Neural progenitor cell (in vitro differentiated cells): ENCODE measurements at regions not wholly inside any gene's neighbourhood (a gene's known extent, or its start where the extent isn't known, plus 50 kb on each side); places are given as distances from the start of the nearest gene placed in this dataset.

ENCODE experiments used
- DNase-seq: peaks from one replicate; pipeline ENCODE4 v3.0.0-alpha.2; 2016; ENCODE audit warnings: low spot score
- H2AFZ ChIP-seq: fragments of 200-600 bp; sonication (generic); replicated peaks from 2 replicates; pipeline ENCODE4 v1.6.1; 2016; ENCODE audit warnings: antibody characterized with exemption
- H3F3A ChIP-seq: fragments of 200-600 bp; sonication (generic); 2 replicates; pipeline ENCODE4 v1.6.1; 2016; ENCODE audit warnings: antibody characterized with exemption, low read depth
- H3K27ac ChIP-seq: fragments of 200-600 bp; sonication (generic); 2 replicates; pipeline ENCODE4 v1.5.1; 2016; ENCODE audit warnings: mild to moderate bottlenecking
- H3K27me3 ChIP-seq: fragments of 200-600 bp; sonication (generic); 2 replicates; pipeline ENCODE4 v1.6.1; 2016; ENCODE audit warnings: mild to moderate bottlenecking, moderate library complexity
- H3K36me3 ChIP-seq: fragments of 200-600 bp; sonication (generic); 2 replicates; pipeline ENCODE4 v1.5.1; 2016
- H3K4me1 ChIP-seq: fragments of 200-600 bp; sonication (generic); 2 replicates; pipeline ENCODE4 v1.6.1; 2016; ENCODE audit warnings: mixed run types
- H3K4me2 ChIP-seq: fragments of 200-600 bp; sonication (generic); 2 replicates; pipeline ENCODE4 v1.6.1; 2016
- H3K4me3 ChIP-seq: fragments of 200-600 bp; sonication (generic); 2 replicates; pipeline ENCODE4 v1.5.1; 2016
- H3K79me2 ChIP-seq: fragments of 200-600 bp; sonication (generic); 2 replicates; pipeline ENCODE4 v1.6.1; 2016; ENCODE audit warnings: low read depth
- H3K9ac ChIP-seq: fragments of 200-600 bp; sonication (generic); 2 replicates; pipeline ENCODE4 v1.6.1; 2016
- H3K9me3 ChIP-seq: fragments of 200-600 bp; sonication (generic); 2 replicates; pipeline ENCODE4 v1.5.1; 2016; ENCODE audit warnings: low read depth
- H4K20me1 ChIP-seq: fragments of 200-600 bp; sonication (generic); 2 replicates; pipeline ENCODE4 v1.6.1; 2016; ENCODE audit warnings: low read depth
- H3K27ac Mint-ChIP-seq: 3 replicates; pipeline ENCODE4 v1.8.0; 2021; ENCODE audit warnings: mixed read lengths
- H3K27me3 Mint-ChIP-seq: 2 replicates; pipeline ENCODE4 v1.8.0; 2022; ENCODE audit warnings: low read depth, mild to moderate bottlenecking, inconsistent platforms, moderate library complexity, mixed read lengths; ENCODE audit not compliant: insufficient read depth
- H3K36me3 Mint-ChIP-seq: 3 replicates; pipeline ENCODE4 v1.8.0; 2021; ENCODE audit warnings: mixed read lengths
- H3K4me1 Mint-ChIP-seq: 3 replicates; pipeline ENCODE4 v1.8.0; 2021; ENCODE audit warnings: mixed read lengths
- H3K4me3 Mint-ChIP-seq: 3 replicates; pipeline ENCODE4 v1.8.0; 2021; ENCODE audit warnings: mild to moderate bottlenecking, moderate library complexity, mixed read lengths
- H3K9me3 Mint-ChIP-seq: 3 replicates; pipeline ENCODE4 v1.8.0; 2020; ENCODE audit warnings: mixed read lengths
- CTCF ChIP-seq: fragments of 200-600 bp; sonication (generic); IDR thresholded peaks from 2 replicates; pipeline ENCODE4 v1.5.1; 2017; ENCODE audit warnings: antibody characterized with exemption, mild to moderate bottlenecking
- EZH2 ChIP-seq: fragments of 200-600 bp; sonication (generic); IDR thresholded peaks from 2 replicates; pipeline ENCODE4 v1.6.1; 2017; ENCODE audit warnings: antibody characterized with exemption, mild to moderate bottlenecking, moderate library complexity
- EZH2phosphoT487 ChIP-seq: fragments of 200-600 bp; sonication (generic); IDR thresholded peaks from 2 replicates; pipeline ENCODE4 v1.6.1; 2017; ENCODE audit warnings: antibody characterized with exemption

- Histone ChIP-seq H3K27me3 (no peaks in the 10 kb centered on the region), H3K4me3 (no peak overlapping the region), H3K4me1 (peaks cover 10% of the 10 kb centered on the region), H3K27ac (no peak overlapping the region), H3F3A (no peaks in the 10 kb centered on the region), H3K79me2 (no peaks in the 10 kb centered on the region), H3K4me2 (no peak overlapping the region), H2AFZ (no peak overlapping the region), H3K9me3 (no peaks in the 10 kb centered on the region), H4K20me1 (no peaks in the 10 kb centered on the region), H3K9ac (no peak overlapping the region), H3K36me3 (no peaks in the 10 kb centered on the region)
- no peaks in the 10 kb centered on the region for H3K27me3 Mint-ChIP-seq
- no peaks in the 10 kb centered on the region for H3K36me3 Mint-ChIP-seq
- H3K9me3 Mint-ChIP-seq = peaks cover 5% of the 10 kb centered on the region
- H3K27ac Mint-ChIP-seq = no peak overlapping the region
- TF ChIP-seq CTCF = no peak
- TF ChIP-seq EZH2 = no peak
- TF ChIP-seq EZH2phosphoT487 = no peak
- DNase-seq = no peak
- H3K4me3 Mint-ChIP-seq = no peak overlapping the region
- H3K4me1 Mint-ChIP-seq = no peaks in the 10 kb centered on the region
These were observed 403.6 kb upstream of the TUSC1 start for GRCh38 chr9:26081847-26082246.

- Histone ChIP-seq H3K79me2 (no peaks in the 10 kb centered on the region), H2AFZ (no peak overlapping the region), H3K4me2 (no peak overlapping the region), H3K36me3 (no peaks in the 10 kb centered on the region), H3K27me3 (no peaks in the 10 kb centered on the region), H3F3A (no peaks in the 10 kb centered on the region), H3K27ac (no peak overlapping the region), H3K9me3 (no peaks in the 10 kb centered on the region), H4K20me1 (no peaks in the 10 kb centered on the region), H3K4me3 (no peak overlapping the region), H3K4me1 (peaks cover 10% of the 10 kb centered on the region), H3K9ac (no peak overlapping the region)
- no peak for DNase-seq
- Mint-ChIP-seq H3K36me3 (no peaks in the 10 kb centered on the region), H3K27ac (no peak overlapping the region), H3K4me1 (no peaks in the 10 kb centered on the region), H3K9me3 (peaks cover 27% of the 10 kb centered on the region), H3K27me3 (no peaks in the 10 kb centered on the region), H3K4me3 (no peak overlapping the region)
- no peak for TF ChIP-seq EZH2
These were observed 400.5 kb upstream of the TUSC1 start for GRCh38 chr9:26078706-26079105.

GRCh38 chr9:26077860-26078259 lies 399.6 kb upstream of the TUSC1 start:
- Histone ChIP-seq H3F3A (no peaks in the 10 kb centered on the region), H3K27ac (no peak overlapping the region), H3K4me3 (no peak overlapping the region), H4K20me1 (no peaks in the 10 kb centered on the region), H3K9me3 (no peaks in the 10 kb centered on the region), H3K4me1 (peaks cover 10% of the 10 kb centered on the region), H2AFZ (peak overlapping the region; percentile 95), H3K9ac (no peak overlapping the region), H3K4me2 (no peak overlapping the region), H3K27me3 (no peaks in the 10 kb centered on the region), H3K79me2 (no peaks in the 10 kb centered on the region), H3K36me3 (no peaks in the 10 kb centered on the region)
- Mint-ChIP-seq H3K4me1 (no peaks in the 10 kb centered on the region), H3K36me3 (no peaks in the 10 kb centered on the region), H3K4me3 (no peak overlapping the region), H3K9me3 (peaks cover 32% of the 10 kb centered on the region), H3K27ac (no peak overlapping the region), H3K27me3 (no peaks in the 10 kb centered on the region)
- peak; percentile 38 for DNase-seq
- TF ChIP-seq CTCF (no peak), EZH2phosphoT487 (no peak), EZH2 (no peak)

- Histone ChIP-seq H3K27me3 (no peaks in the 10 kb centered on the region), H4K20me1 (no peaks in the 10 kb centered on the region), H3K4me2 (no peak overlapping the region), H3K9me3 (no peaks in the 10 kb centered on the region), H3K79me2 (no peaks in the 10 kb centered on the region), H3F3A (no peaks in the 10 kb centered on the region), H3K4me1 (peaks cover under 1% of the 10 kb centered on the region), H3K9ac (no peak overlapping the region), H3K4me3 (no peak overlapping the region), H3K36me3 (no peaks in the 10 kb centered on the region), H3K27ac (no peak overlapping the region), H2AFZ (no peak overlapping the region)
- no peaks in the 10 kb centered on the region for H3K27me3 Mint-ChIP-seq
- no peaks in the 10 kb centered on the region for H3K36me3 Mint-ChIP-seq
- TF ChIP-seq EZH2 = no peak
- no peaks in the 10 kb centered on the region for H3K4me1 Mint-ChIP-seq
- no peak overlapping the region for H3K27ac Mint-ChIP-seq
- no peak overlapping the region for H3K4me3 Mint-ChIP-seq
- no peak for DNase-seq
- no peaks in the 10 kb centered on the region for H3K9me3 Mint-ChIP-seq
These were observed 389.4 kb upstream of the TUSC1 start for GRCh38 chr9:26067608-26068007.
